Omental fat pad (tissue), 3 donors: ENCODE measurements at regions not wholly inside any gene's neighbourhood (a gene's known extent, or its start where the extent isn't known, plus 50 kb on each side); places are given as distances from the start of the nearest gene placed in this dataset.
"Not testable (repeated sequence)": the region's sequence is repeated elsewhere in the genome, so short reads cannot be mapped to it uniquely, and the experiment has no call there.

Source experiments
- ATAC-seq: fragments of 150-250 bp; one replicate; pipeline ENCODE4 v1.9.1; 2016; ENCODE audit warnings: mild to moderate bottlenecking, moderate library complexity; ENCODE audit not compliant: low FRiP score
- DNase-seq: peaks from one replicate; pipeline ENCODE4 v3.0.0-alpha.2; 2019; ENCODE audit warnings: low spot score
- CTCF ChIP-seq, 3 donors: fragments of 450-650 bp; IDR thresholded peaks; one replicate each; pipeline ENCODE4 v1.5.1; 2016 to 2017; ENCODE audit warnings: antibody characterized with exemption in 3 of 3, mild to moderate bottlenecking in 3 of 3, moderate library complexity in 2 of 3

GRCh38 chr16:60363566-60363965 lies 1629.5 kb upstream of the GOT2 start:
- ATAC-seq (no peak), DNase-seq (no peak)
- TF ChIP-seq CTCF (IDR thresholded peaks at IDR 0.05), result no peak

GRCh38 chr16:60359866-60360265 lies 1625.8 kb upstream of the GOT2 start:
- not testable (repeated sequence) for DNase-seq, ATAC-seq

GRCh38 chr16:60359412-60359811 lies 1625.3 kb upstream of the GOT2 start:
- not testable (repeated sequence) for DNase-seq, ATAC-seq

- ATAC-seq, DNase-seq: not testable (repeated sequence)
Measured at GRCh38 chr16:60357876-60358522, 1623.9 kb upstream of the GOT2 start.

GRCh38 chr16:60346256-60346655 lies 1612.1 kb upstream of the GOT2 start:
- ATAC-seq (no peak), DNase-seq (no peak)
- TF ChIP-seq CTCF (IDR thresholded peaks at IDR 0.05), result no peak

- ATAC-seq (no peak), DNase-seq (no peak)
- no peak for TF ChIP-seq CTCF (IDR thresholded peaks at IDR 0.05)
Measured at GRCh38 chr16:60337671-60338070, 1603.6 kb upstream of the GOT2 start.

GRCh38 chr16:60331168-60331567 lies 1597.1 kb upstream of the GOT2 start:
- no peak for ATAC-seq
- no peak for DNase-seq

GRCh38 chr16:60329108-60329507 lies 1595.0 kb upstream of the GOT2 start:
- ATAC-seq (no peak), DNase-seq (no peak)
- TF ChIP-seq CTCF (IDR thresholded peaks at IDR 0.05), result no peak

More at GRCh38 chr16:60331168-60331567, 1597.1 kb upstream of the GOT2 start:
- TF ChIP-seq CTCF (IDR thresholded peaks at IDR 0.05), result no peak

GRCh38 chr16:60328152-60328551 lies 1594.0 kb upstream of the GOT2 start:
- no peak for TF ChIP-seq CTCF (IDR thresholded peaks at IDR 0.05)
- DNase-seq, result no peak
- no peak for ATAC-seq
